ENCODE measurements at regions not wholly inside any gene's neighbourhood (a gene's known extent, or its start where the extent isn't known, plus 50 kb on each side); places are given as distances from the start of the nearest gene placed in this dataset.

- TF ChIP-seq CTCF (conservative IDR thresholded peaks at IDR 0.05) (no peak), ZFX (IDR thresholded peaks at IDR 0.05) (no peak)
These were observed 80.9 kb downstream of the PTPRS start for GRCh38 chr19:5259750-5260149.

GRCh38 chr19:5257155-5258045 lies 83.2 kb downstream of the PTPRS start:
- TF ChIP-seq ZFX (IDR thresholded peaks at IDR 0.05) = no peak
- no peak for TF ChIP-seq CTCF (conservative IDR thresholded peaks at IDR 0.05)
- H3K27ac ChIP-seq = no peak overlapping the region

More at GRCh38 chr19:5259750-5260149, 80.9 kb downstream of the PTPRS start:
- no peak overlapping the region for H3K27ac ChIP-seq

GRCh38 chr19:5255602-5256231 lies 84.9 kb downstream of the PTPRS start:
- TF ChIP-seq CTCF (conservative IDR thresholded peaks at IDR 0.05) (no peak), ZFX (IDR thresholded peaks at IDR 0.05) (no peak)
- no peak overlapping the region for H3K27ac ChIP-seq

- no peak for TF ChIP-seq CTCF (conservative IDR thresholded peaks at IDR 0.05)
- no peak for TF ChIP-seq ZFX (IDR thresholded peaks at IDR 0.05)
- no peak overlapping the region for H3K27ac ChIP-seq
These were observed 85.7 kb downstream of the PTPRS start for GRCh38 chr19:5254944-5255343.

GRCh38 chr19:5254543-5254942 lies 86.1 kb downstream of the PTPRS start:
- H3K27ac ChIP-seq = no peak overlapping the region
- TF ChIP-seq CTCF (conservative IDR thresholded peaks at IDR 0.05) = no peak
- TF ChIP-seq ZFX (IDR thresholded peaks at IDR 0.05) = no peak

GRCh38 chr19:5253406-5254110 lies 87.1 kb downstream of the PTPRS start:
- no peak for TF ChIP-seq ZFX (IDR thresholded peaks at IDR 0.05)
- no peak for TF ChIP-seq CTCF (conservative IDR thresholded peaks at IDR 0.05)
- H3K27ac ChIP-seq = no peak overlapping the region

Data from C4-2B (cell line).